Astrocyte of the spinal cord (primary cell): ENCODE measurements at regions not wholly inside any gene's neighbourhood (a gene's known extent, or its start where the extent isn't known, plus 50 kb on each side); places are given as distances from the start of the nearest gene placed in this dataset.

Experiments
- DNase-seq: peaks from one replicate; pipeline ENCODE4 v3.0.0; 2011; ENCODE audit warnings: low read depth, low spot score
- H3K4me3 ChIP-seq: 2 replicates; pipeline ENCODE4 v1.5.1; 2011; ENCODE audit warnings: low read depth, mild to moderate bottlenecking, low read length, moderate library complexity
- CTCF ChIP-seq: IDR thresholded peaks from 2 replicates; pipeline ENCODE4 v1.5.1; 2012; ENCODE audit warnings: low read depth, mild to moderate bottlenecking, low read length, inconsistent platforms
- in situ Hi-C: cut with HindIII; loops from 2 replicates; pipeline ENCODE4 v1.10.0; 2017; ENCODE audit warnings: low sequenced_read_pairs

GRCh38 chr10:78449554-78449953 is 415.9 kb downstream of the RPS24 start:
- TF ChIP-seq CTCF = no peak
- no peak overlapping the region for H3K4me3 ChIP-seq
- in situ Hi-C loops = no loop called here
- no peak for DNase-seq

- in situ Hi-C loops = no loop called here
- no peak overlapping the region for H3K4me3 ChIP-seq
- DNase-seq = no peak
- no peak for TF ChIP-seq CTCF
These were observed 416.6 kb downstream of the RPS24 start for GRCh38 chr10:78450239-78450638.

GRCh38 chr10:78450807-78451485 is 417.3 kb downstream of the RPS24 start:
- in situ Hi-C loops = no loop called here
- no peak for TF ChIP-seq CTCF
- DNase-seq = no peak
- no peak overlapping the region for H3K4me3 ChIP-seq

- DNase-seq = no peak
- no peak for TF ChIP-seq CTCF
- no peak overlapping the region for H3K4me3 ChIP-seq
- in situ Hi-C loops = no loop called here
These were observed 417.9 kb downstream of the RPS24 start for GRCh38 chr10:78451592-78451991.

GRCh38 chr10:78454123-78454645 is 420.5 kb downstream of the RPS24 start:
- DNase-seq = no peak
- in situ Hi-C loops = no loop called here
- H3K4me3 ChIP-seq = no peak overlapping the region
- TF ChIP-seq CTCF = no peak

- H3K4me3 ChIP-seq = no peak overlapping the region
- in situ Hi-C loops = no loop called here
- TF ChIP-seq CTCF = no peak
- DNase-seq = no peak
These were observed 421.6 kb downstream of the RPS24 start for GRCh38 chr10:78455236-78455635.
